ENCODE measurements at regions not wholly inside any gene's neighbourhood (a gene's known extent, or its start where the extent isn't known, plus 50 kb on each side); places are given as distances from the start of the nearest gene placed in this dataset.
"Not testable (repeated sequence)": the region's sequence is repeated elsewhere in the genome, so short reads cannot be mapped to it uniquely, and the experiment has no call there.

DNA sequence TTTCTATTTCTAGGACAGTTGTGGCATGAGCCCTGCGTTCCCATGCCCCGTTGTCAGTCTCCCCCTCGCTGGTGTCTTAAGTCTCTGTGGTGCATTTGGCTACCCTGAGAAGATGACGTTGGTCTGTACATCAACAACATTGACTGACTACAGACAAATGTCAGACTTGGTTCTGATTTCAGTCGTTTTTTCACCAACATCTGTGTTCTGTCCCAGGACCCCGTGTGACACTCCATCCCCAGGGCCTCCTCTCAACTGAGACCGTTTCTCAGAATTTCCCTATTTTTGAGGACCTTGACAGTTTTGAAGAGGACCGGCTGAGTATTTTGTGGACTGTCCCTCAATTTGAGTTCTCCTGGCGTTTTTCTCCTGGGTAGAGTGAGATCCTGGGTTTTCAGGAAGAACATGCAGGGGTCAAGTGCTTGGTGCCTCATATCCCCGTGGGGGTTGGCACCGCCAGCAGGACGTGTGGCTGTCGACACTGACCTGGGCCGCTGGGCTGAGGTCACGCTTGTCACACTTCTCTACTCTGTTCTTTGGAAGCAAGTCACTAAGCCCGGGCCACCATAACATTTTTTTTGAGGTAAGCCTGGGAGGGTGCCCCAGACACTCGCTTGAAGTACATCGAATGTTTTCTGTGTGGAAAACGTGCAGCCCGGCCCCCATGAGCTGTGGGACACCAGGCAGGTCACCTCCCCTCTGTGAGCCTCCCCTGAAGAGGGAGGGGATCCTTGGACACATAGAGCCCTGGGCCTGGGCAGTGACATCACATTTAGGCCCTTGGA lies 114.4 kb upstream of the ZNF469 start:
- H3K23ac ChIP-seq (ENCODE audit: low read length in 2 of 2); H2BK15ac ChIP-seq (ENCODE audit: low read depth, poor library complexity, severe bottlenecking); H3K14ac ChIP-seq (ENCODE audit: low read length in 2 of 2); H2BK5ac ChIP-seq (ENCODE audit: low read depth, low read length, poor library complexity, severe bottlenecking); H3K79me1 ChIP-seq (replicated peaks; ENCODE audit: low read length, poor library complexity, severe bottlenecking); H2AFZ ChIP-seq (ENCODE audit: low read depth, low read length); H4K91ac ChIP-seq (ENCODE audit: low read length); H3K4me3 ChIP-seq (ENCODE audit: insufficient read depth in 1 of 2, low read depth in 1 of 2, low read length in 2 of 2); H3K9ac ChIP-seq (ENCODE audit: low read length); H3K27ac ChIP-seq (ENCODE audit: low read length, poor library complexity, severe bottlenecking); H3K27me3 ChIP-seq (ENCODE audit: control insufficient read depth in 1 of 2, insufficient read depth in 1 of 2, low read length in 2 of 2); H4K8ac ChIP-seq (ENCODE audit: low read length); H2AK5ac ChIP-seq (ENCODE audit: low read length, severe bottlenecking); H2BK120ac ChIP-seq (ENCODE audit: low read depth, low read length); H3K4me2 ChIP-seq (ENCODE audit: low read length, poor library complexity, severe bottlenecking); H3K9me3 ChIP-seq (ENCODE audit: control insufficient read depth, low read length); H3K36me3 ChIP-seq (ENCODE audit: control insufficient read depth in 1 of 2, insufficient read depth in 2 of 2, low read depth in 1 of 2, low read length in 2 of 2); DNase-seq: not testable (repeated sequence)
- H3K4ac ChIP-seq (ENCODE audit: low read depth in 1 of 2, low read length in 2 of 2): peak overlapping the region in 1 of 2 experiments; percentile 41
- peak overlapping the region in 1 of 2 experiments; percentile 72 for H2BK12ac ChIP-seq (ENCODE audit: low read length in 2 of 2)
- peaks cover 27% of the 10 kb centered on the region for H3K4me1 ChIP-seq (ENCODE audit: control insufficient read depth, insufficient read depth, low read depth, low read length)
- whole genome bisulfite sequencing: 85% methylated on average over 14 of the region's 20 CpGs
- peak overlapping the region in 1 of 2 experiments; percentile 52 for H3K18ac ChIP-seq (ENCODE audit: low read depth in 1 of 2, low read length in 2 of 2)

DNA sequence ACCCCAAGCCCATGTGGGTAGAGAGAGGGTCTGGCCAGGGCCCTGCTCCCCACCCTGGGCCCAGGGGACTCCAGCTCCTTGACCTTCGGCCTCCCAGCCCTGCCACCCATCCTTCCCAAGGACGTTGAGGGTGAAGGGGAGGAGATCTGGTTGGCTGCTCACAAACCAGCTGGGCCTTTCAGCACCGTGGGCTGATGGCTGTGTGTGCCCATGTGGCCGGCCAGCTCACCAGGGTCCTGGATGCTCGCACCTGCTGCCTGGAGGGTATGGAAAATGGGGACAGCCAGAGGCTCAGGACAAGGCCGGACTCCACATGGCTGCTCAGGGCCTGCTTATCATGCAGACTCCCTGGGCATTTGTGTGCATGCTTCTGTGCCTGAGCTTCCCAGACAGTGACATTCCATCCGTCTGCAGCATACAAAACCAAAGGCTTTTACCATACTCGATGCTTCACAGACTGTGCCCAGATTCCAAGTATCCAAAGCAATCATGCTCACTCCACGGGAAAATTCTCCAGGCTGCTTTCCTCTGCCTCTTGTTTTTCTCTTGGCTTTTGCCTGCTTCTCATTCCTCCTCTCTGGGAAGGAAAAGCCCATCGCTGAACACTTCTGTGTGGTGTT lies 112.5 kb upstream of the ZNF469 start:
- not testable (repeated sequence) for H3K9ac ChIP-seq (ENCODE audit: low read length); H3K27me3 ChIP-seq (ENCODE audit: control insufficient read depth in 1 of 2, insufficient read depth in 1 of 2, low read length in 2 of 2); H2BK12ac ChIP-seq (ENCODE audit: low read length in 2 of 2); H4K91ac ChIP-seq (ENCODE audit: low read length); H3K4ac ChIP-seq (ENCODE audit: low read depth in 1 of 2, low read length in 2 of 2); H2BK120ac ChIP-seq (ENCODE audit: low read depth, low read length); H3K9me3 ChIP-seq (ENCODE audit: control insufficient read depth, low read length); H3K18ac ChIP-seq (ENCODE audit: low read depth in 1 of 2, low read length in 2 of 2); H3K79me1 ChIP-seq (replicated peaks; ENCODE audit: low read length, poor library complexity, severe bottlenecking); H2AK5ac ChIP-seq (ENCODE audit: low read length, severe bottlenecking); H2BK5ac ChIP-seq (ENCODE audit: low read depth, low read length, poor library complexity, severe bottlenecking); H4K8ac ChIP-seq (ENCODE audit: low read length); H3K4me2 ChIP-seq (ENCODE audit: low read length, poor library complexity, severe bottlenecking); H3K27ac ChIP-seq (ENCODE audit: low read length, poor library complexity, severe bottlenecking); H2AFZ ChIP-seq (ENCODE audit: low read depth, low read length); H2BK15ac ChIP-seq (ENCODE audit: low read depth, poor library complexity, severe bottlenecking); H3K4me3 ChIP-seq (ENCODE audit: insufficient read depth in 1 of 2, low read depth in 1 of 2, low read length in 2 of 2); H3K14ac ChIP-seq (ENCODE audit: low read length in 2 of 2); H3K23ac ChIP-seq (ENCODE audit: low read length in 2 of 2); H3K36me3 ChIP-seq (ENCODE audit: control insufficient read depth in 1 of 2, insufficient read depth in 2 of 2, low read depth in 1 of 2, low read length in 2 of 2)
- peak; percentile 44 for DNase-seq
- WGBS: 92% methylated on average over 8 of the region's 10 CpGs
- H3K4me1 ChIP-seq (ENCODE audit: control insufficient read depth, insufficient read depth, low read depth, low read length): peaks cover 14% of the 10 kb centered on the region

DNA sequence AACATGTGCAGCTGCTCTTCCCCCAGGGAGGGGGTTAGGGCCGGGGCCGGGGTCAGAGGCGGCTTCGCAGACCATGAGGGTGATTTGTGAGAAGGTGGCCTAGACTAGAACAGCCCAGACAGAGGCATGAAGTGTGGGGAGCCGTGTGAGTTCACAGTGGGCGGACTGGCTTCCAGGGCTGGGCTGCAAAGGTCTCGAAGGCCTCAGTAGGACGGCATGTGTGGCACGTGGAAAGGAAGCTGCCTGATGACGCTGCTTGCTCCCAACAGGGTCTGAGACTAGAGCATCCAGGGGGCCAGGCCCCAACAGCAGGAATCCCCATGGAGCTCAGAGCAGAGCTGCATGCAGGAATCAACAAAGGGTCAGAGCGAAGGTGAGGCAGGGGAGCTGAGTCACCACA lies 111.5 kb upstream of the ZNF469 start:
- not testable (repeated sequence) for H2BK5ac ChIP-seq (ENCODE audit: low read depth, low read length, poor library complexity, severe bottlenecking); H3K36me3 ChIP-seq (ENCODE audit: control insufficient read depth in 1 of 2, insufficient read depth in 2 of 2, low read depth in 1 of 2, low read length in 2 of 2); DNase-seq; H3K27ac ChIP-seq (ENCODE audit: low read length, poor library complexity, severe bottlenecking); H3K27me3 ChIP-seq (ENCODE audit: control insufficient read depth in 1 of 2, insufficient read depth in 1 of 2, low read length in 2 of 2); H3K4ac ChIP-seq (ENCODE audit: low read depth in 1 of 2, low read length in 2 of 2); H3K9ac ChIP-seq (ENCODE audit: low read length); H2BK12ac ChIP-seq (ENCODE audit: low read length in 2 of 2); H2AFZ ChIP-seq (ENCODE audit: low read depth, low read length); H2BK120ac ChIP-seq (ENCODE audit: low read depth, low read length); H3K9me3 ChIP-seq (ENCODE audit: control insufficient read depth, low read length); H3K4me2 ChIP-seq (ENCODE audit: low read length, poor library complexity, severe bottlenecking); H4K8ac ChIP-seq (ENCODE audit: low read length); H3K79me1 ChIP-seq (replicated peaks; ENCODE audit: low read length, poor library complexity, severe bottlenecking); H4K91ac ChIP-seq (ENCODE audit: low read length); H3K14ac ChIP-seq (ENCODE audit: low read length in 2 of 2); H3K4me1 ChIP-seq (ENCODE audit: control insufficient read depth, insufficient read depth, low read depth, low read length); H3K23ac ChIP-seq (ENCODE audit: low read length in 2 of 2); H3K4me3 ChIP-seq (ENCODE audit: insufficient read depth in 1 of 2, low read depth in 1 of 2, low read length in 2 of 2); H2AK5ac ChIP-seq (ENCODE audit: low read length, severe bottlenecking); H2BK15ac ChIP-seq (ENCODE audit: low read depth, poor library complexity, severe bottlenecking)
- 74% methylated on average over 10 of the region's 11 CpGs for WGBS
- H3K18ac ChIP-seq (ENCODE audit: low read depth in 1 of 2, low read length in 2 of 2): peak overlapping the region in 1 of 2 experiments; percentile 34

DNA sequence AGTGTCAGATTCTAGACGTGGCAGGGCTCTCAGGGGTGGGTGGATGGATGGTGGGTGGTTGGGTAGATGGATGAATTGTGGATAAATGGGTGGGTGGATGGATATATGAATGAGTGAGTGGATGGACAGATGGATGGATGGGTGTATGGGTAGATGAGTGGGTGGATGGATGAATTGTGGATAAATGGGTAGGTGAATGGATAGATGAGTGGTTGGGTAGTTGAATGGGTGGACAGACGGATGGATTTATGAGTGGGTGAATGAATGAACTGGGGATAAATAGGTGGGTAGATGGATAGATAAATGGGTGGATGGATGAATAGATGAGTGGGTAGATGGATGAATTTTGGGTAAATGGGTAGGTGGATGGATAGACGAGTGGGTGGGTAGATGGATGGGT lies 111.0 kb upstream of the ZNF469 start:
- not testable (repeated sequence) for DNase-seq

More for the DNA sequence above, 111.0 kb upstream of the ZNF469 start:
- H2BK120ac ChIP-seq (ENCODE audit: low read depth, low read length); H4K8ac ChIP-seq (ENCODE audit: low read length); H3K9ac ChIP-seq (ENCODE audit: low read length); H2AK5ac ChIP-seq (ENCODE audit: low read length, severe bottlenecking); H3K4me3 ChIP-seq (ENCODE audit: insufficient read depth in 1 of 2, low read depth in 1 of 2, low read length in 2 of 2); H3K79me1 ChIP-seq (replicated peaks; ENCODE audit: low read length, poor library complexity, severe bottlenecking); H2BK5ac ChIP-seq (ENCODE audit: low read depth, low read length, poor library complexity, severe bottlenecking); H2BK12ac ChIP-seq (ENCODE audit: low read length in 2 of 2); H3K27me3 ChIP-seq (ENCODE audit: control insufficient read depth in 1 of 2, insufficient read depth in 1 of 2, low read length in 2 of 2); H3K14ac ChIP-seq (ENCODE audit: low read length in 2 of 2); H3K4ac ChIP-seq (ENCODE audit: low read depth in 1 of 2, low read length in 2 of 2); H3K4me2 ChIP-seq (ENCODE audit: low read length, poor library complexity, severe bottlenecking); H3K36me3 ChIP-seq (ENCODE audit: control insufficient read depth in 1 of 2, insufficient read depth in 2 of 2, low read depth in 1 of 2, low read length in 2 of 2); H3K18ac ChIP-seq (ENCODE audit: low read depth in 1 of 2, low read length in 2 of 2); H2AFZ ChIP-seq (ENCODE audit: low read depth, low read length); H3K23ac ChIP-seq (ENCODE audit: low read length in 2 of 2); H3K4me1 ChIP-seq (ENCODE audit: control insufficient read depth, insufficient read depth, low read depth, low read length); H4K91ac ChIP-seq (ENCODE audit: low read length); H2BK15ac ChIP-seq (ENCODE audit: low read depth, poor library complexity, severe bottlenecking); H3K9me3 ChIP-seq (ENCODE audit: control insufficient read depth, low read length); H3K27ac ChIP-seq (ENCODE audit: low read length, poor library complexity, severe bottlenecking): not testable (repeated sequence)
- 76% methylated on average over 3 of the region's 3 CpGs for WGBS
